PC-9 (cell line): ENCODE measurements at regions not wholly inside any gene's neighbourhood (a gene's known extent, or its start where the extent isn't known, plus 50 kb on each side); places are given as distances from the start of the nearest gene placed in this dataset.

Experiments
- CTCF ChIP-seq: fragments of 200-600 bp; sonication (generic); conservative IDR thresholded peaks from 2 replicates; pipeline ENCODE4 v1.6.1; 2017; ENCODE audit warnings: mixed run types, antibody characterized with exemption, mild to moderate bottlenecking, moderate library complexity
- EZH2 ChIP-seq: fragments of 200-600 bp; sonication (generic); IDR thresholded peaks from 2 replicates; pipeline ENCODE4 v1.8.0; 2017; ENCODE audit warnings: antibody characterized with exemption, low read depth

GRCh38 chr15:95327661-95328060 is 1002.8 kb upstream of the NR2F2 start:
- TF ChIP-seq CTCF, result no peak
- TF ChIP-seq EZH2, result no peak
